ENCODE measurements at regions not wholly inside any gene's neighbourhood (a gene's known extent, or its start where the extent isn't known, plus 50 kb on each side); places are given as distances from the start of the nearest gene placed in this dataset.
"Not testable (repeated sequence)": the region's sequence is repeated elsewhere in the genome, so short reads cannot be mapped to it uniquely, and the experiment has no call there.

DNA sequence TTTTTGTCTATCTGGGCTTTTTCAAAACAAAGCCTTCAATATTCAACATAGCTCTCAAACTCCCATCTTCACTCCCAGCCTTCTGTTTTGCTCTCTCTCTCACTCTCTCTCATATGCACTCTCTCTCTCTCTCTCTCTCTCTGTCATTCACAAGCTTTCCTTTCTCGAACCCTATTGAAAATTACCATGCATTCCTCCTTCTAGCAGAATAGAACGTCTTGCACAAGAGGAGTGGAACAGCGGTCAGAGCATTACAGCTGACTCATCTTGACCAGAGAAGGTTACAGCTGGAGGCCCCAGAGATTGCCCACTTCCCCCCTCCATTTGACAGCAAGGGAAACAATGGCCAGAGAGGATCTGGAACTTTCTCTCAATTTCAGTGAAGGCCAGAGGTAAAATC is 51.0 kb upstream of the LIFR start:
- DNase-seq: no peak

GRCh38 chr5:38607930-38608564 is 51.6 kb upstream of the LIFR start:
- no peak for DNase-seq

- DNase-seq: no peak
Measured at GRCh38 chr5:38608874-38609273, 52.4 kb upstream of the LIFR start.

DNA sequence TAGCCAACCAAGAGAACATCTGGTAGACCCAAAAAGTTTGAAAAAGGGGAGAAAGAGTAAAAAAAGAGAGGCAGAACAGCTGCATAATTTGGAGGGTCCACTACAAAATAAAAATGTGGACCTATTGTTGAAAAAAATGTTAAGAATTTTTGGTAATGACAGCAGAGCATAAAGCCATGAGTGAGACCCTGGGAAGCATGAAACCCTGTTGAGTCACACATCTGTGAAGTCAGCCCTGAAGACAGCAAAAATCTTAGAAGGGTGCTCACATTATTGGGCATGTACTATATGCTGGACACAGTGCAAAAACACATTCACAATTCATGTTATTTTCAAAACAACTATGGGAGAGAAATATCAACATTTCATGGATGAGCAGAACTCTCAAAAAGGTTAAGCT is 56.4 kb upstream of the LIFR start:
- DNase-seq: no peak

DNA sequence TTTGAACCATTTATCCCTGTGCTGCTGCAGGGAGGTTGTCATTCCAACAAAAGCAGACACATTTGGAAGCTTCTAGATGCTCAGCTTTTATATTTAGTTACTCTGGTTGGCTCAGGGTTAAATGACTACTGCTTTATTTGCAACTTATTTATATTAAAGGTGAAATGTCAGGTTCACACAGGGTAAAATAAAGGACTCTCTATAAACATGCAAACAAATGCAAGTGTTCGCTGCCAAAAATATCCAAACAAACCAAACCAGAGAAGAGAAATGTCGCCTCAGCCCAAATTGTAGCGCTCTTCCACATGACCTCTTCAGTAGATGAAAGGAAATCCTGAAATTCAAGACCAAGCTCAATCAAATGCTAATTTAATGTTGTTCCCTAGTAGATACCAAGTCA is 57.0 kb upstream of the LIFR start:
- no peak for DNase-seq

DNA sequence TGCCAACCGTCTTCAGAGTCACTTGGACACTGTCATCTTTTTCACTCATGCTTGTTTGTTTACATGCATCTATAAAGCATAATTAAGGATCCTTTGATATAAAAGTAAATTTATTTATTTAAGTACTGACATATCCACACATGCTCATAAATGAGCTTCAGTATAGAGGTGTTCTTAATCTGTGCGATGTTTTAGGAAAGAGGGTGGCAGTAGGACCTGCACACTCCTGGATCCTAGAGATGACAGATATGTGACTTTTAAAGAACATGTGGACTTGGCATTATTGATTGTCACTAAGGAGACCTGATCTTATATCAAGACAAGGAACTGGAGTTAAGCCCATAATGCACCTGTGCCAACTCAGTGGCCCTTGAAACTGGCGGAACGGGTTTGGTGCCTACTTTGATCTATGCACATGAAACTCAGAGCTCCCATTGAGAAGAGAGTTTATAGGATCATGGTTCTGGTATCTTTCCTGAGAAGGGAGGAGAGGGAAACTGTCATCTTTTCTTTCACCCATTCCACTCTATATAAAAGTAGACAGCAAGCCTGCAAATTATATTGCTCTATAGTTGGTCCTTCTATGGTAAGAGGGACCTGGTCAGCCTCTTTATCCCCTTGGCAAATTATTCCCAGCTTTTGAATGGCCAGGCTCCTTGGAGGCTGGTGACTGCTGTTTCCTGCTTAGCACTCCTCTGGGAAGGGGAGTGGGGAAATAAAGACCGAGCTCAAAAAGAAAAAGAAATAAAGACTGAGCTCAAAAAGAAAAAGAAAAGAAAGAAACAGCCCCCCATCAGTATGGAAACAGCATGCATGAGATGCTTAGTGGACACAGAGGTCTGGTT is 57.8 kb upstream of the LIFR start:
- DNase-seq: no peak

DNA sequence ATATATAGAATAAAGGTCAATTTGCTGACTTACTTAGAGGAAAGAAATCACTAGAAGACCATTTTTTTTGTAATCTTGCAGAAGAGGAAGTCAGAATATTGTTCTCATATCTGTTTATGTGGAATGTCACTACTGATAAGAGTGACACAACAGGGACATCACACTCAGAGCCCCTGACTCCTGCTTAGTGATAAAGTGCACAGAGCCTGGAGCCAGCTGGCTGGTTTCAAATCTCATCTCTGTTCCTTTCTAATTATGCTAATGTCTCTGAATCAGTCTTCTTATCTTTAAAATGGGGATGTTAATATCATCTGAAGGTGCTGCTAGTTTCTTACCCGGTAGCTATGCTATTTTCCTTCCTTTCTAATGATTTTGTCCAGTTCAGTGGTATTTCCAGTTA is 58.6 kb upstream of the LIFR start:
- no peak for DNase-seq

DNA sequence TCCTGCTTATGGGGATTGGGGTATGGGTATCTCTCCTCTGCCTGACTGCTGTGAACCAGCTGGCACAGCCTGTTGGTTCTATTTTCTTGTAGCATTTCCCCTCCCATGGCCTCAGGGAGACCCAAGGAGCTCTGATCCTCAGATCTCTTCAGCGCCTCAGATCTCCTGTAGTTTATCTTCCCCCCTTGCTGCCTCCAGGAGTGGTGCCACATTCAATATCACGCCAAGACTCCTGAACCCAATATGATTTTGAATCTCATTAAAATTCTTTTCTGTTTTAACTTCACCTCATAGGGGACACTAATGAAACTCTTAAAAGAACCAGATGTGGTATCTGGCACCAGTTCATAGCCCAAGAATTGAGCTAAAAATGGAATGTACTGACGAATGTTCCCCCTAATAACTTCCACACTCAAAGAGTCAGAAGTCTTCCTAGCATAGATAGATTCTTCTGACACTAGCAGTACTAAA is 59.6 kb upstream of the LIFR start:
- no peak for DNase-seq

GRCh38 chr5:38618154-38618553 is 61.7 kb upstream of the LIFR start:
- DNase-seq: no peak

- DNase-seq: no peak
Measured at GRCh38 chr5:38621331-38621730, 64.9 kb upstream of the LIFR start.

DNA sequence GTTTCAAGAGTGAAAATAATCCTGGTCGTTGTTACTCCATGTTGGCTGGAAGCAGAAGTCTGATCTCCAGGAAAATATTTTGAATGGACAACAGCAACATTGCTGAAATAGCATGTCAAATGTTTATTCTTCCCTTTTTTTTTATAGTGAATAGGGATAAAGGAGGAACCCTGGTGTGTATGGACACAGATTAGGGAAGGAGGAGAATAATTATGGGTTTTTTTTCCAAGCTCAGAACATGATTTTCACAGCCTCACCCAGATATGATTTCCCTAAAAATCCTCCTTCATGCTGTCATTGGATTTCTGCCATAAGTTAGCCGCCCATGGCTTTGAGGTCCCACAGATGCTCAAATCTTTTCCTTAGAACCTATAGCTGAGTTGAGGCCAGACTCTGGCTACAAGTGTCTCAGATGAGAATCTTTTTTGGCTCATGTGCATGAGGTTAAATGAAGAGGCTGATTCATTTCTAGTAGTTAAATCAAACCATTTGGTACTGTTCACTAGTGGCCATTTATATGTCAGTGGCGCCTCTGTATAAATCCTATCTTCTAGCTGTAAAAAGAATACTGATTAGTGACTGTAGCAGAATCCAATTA is 65.5 kb upstream of the LIFR start:
- DNase-seq: no peak

- DNase-seq: no peak
Measured at GRCh38 chr5:38622723-38623129, 66.3 kb upstream of the LIFR start.

DNA sequence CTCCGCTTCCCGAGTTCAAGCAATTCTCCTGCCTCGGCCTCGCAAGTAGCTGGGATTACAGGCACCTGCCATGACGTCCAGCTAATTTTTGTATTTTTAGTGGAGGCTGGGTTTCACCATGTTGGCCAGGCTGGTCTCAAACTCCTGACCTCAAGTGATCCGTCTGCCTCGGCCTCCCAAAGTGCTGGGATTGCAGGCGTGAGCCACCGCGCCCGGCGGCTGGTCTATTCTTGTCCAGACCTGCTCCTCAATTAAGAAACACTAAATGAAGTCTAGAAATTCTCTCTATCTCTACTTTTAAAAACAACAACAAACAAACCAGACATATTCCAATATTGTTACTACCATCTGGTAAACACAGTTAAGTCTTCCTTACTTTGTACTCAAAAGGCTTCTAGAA is 68.1 kb upstream of the LIFR start:
- DNase-seq: not testable (repeated sequence)

GRCh38 chr5:38631376-38631775 is 74.9 kb upstream of the LIFR start:
- DNase-seq: not testable (repeated sequence)

- no peak for DNase-seq
Measured at GRCh38 chr5:38634568-38635369, 78.3 kb upstream of the LIFR start.

GRCh38 chr5:38636626-38637025 is 80.2 kb upstream of the LIFR start:
- no peak for DNase-seq

- DNase-seq: no peak
Measured at GRCh38 chr5:38638656-38639055, 82.2 kb upstream of the LIFR start.

DNA sequence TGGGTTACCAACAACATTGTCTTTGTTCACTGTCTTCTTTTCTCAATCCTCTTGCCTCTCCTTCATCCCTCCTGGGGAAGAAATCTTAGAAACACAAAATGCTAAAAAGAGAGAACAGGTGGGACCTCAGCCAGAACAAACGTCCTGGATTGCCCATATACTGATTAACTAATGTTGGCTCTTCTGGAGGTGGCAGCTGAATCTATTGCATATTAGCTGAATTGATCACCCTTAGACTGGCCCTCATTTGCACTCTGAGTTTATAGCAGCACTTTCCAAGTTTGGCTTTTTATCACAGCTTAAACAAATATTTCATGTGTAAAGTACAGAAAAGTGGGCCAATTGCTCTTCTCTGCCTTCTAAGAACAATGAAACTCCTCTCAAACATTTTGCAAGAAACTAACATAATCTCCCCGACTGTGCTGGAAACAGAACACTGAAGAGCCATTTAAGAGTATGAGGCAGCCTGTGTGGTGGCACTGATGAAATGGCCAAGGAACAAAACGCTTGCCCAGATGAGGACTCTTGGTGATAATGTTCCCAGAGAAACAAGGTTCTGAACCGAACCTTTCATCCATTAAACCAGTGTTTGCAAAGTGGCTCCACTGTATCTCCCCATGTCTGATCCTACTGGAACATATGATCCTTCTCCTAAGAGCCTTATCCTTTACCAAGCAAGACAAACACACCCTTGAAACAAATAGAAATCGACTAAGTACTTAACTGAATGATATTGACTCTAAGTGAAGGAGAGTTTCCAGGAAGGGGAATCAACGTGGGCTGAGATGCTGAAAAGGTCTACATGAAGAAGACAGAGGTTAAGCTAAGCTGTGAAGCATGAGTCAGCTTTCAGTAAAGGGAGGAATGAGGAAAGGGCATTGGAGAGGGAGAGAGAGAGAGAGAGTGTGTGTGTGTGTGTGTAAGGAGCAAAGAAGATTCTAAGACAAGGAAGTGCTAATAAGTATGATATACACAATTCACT is 83.2 kb upstream of the LIFR start:
- no peak for DNase-seq

- DNase-seq: no peak
Measured at GRCh38 chr5:38641003-38641402, 84.6 kb upstream of the LIFR start.

DNA sequence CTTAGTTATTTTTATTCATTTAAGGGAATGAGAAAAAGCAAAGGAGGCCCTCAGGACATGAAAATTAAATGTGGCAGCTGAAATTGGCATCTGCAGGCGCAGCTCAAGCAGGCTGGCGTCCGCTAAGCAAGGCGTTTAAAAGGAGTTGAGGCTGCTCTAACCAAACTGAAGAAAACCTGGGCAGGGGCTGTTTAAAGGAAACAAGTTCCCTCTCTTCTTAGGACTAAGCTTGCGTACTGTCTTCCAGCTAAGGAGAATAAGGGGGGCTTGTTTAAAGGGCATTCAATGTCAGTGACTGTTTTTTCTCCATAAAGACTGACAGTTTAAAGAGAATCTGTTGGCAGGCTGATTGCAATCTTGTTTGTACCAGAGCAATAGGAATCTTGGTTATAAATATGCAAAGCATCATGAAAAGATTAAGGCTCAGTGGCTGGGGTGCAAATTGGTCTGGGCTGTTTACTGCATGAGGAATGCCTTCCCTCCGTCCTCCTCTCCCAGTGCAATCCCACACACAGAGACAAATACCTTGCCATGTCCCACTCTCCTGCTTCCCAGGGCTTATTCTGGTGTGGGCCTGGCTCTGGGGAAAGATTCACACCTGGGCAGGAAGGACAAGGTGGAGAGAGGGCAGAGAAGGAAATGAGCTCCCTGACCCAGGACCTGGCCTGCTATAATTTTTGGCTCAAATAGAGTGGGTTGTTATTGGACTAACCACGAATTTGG is 85.9 kb upstream of the LIFR start:
- DNase-seq: no peak

- no peak for DNase-seq
Measured at GRCh38 chr5:38643616-38644015, 87.2 kb upstream of the LIFR start.

Measured in NCI-H524 (cell line).